NCI-H1694 (cell line): ENCODE measurements at regions not wholly inside any gene's neighbourhood (a gene's known extent, or its start where the extent isn't known, plus 50 kb on each side); places are given as distances from the start of the nearest gene placed in this dataset.
"Not testable (repeated sequence)": the region's sequence is repeated elsewhere in the genome, so short reads cannot be mapped to it uniquely, and the experiment has no call there.

Experiments
- DNase-seq: peaks from one replicate; lab custom pipeline; 2025; lab: John Stamatoyannopoulos, UW

DNA sequence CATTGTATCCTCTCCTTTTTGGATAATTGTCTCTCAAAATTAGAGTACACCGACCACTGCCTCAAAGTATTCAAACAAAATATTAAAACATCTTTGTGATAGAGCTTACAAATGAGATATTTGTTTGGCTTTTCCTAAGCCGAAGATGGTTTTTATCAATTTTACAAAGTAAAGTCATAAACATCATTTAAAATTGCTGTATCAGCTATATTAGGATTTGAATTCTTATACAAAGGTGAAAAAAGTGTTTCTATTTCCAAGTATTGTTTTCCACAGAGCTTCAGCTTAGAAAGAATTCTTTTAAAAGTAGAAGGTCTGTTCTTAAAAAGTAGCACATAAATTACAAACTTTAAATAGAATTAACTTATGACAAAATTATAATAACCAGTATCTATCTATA lies 116.6 kb upstream of the IFNE start:
- no peak for DNase-seq

DNA sequence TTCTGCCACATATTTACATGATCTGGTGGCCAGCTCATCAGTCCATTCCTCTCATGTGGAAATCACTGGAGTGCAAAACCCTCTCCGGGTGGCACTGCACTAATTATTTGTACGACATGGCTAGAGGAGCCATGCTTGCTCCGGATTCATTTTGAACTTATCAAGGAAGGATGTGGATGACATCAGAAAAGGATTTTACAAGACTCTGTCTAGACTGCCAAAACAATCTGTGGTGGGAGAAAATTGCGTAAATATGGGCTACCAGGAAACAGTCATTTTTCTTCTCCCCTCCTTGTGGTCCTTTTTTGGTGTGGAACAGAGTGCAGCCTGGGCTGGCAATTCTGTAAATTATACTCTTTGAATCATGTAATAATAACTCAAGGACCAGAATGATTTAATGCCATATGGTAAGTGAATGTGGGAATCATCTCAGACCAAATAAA lies 123.4 kb upstream of the IFNE start:
- DNase-seq, result no peak

DNA sequence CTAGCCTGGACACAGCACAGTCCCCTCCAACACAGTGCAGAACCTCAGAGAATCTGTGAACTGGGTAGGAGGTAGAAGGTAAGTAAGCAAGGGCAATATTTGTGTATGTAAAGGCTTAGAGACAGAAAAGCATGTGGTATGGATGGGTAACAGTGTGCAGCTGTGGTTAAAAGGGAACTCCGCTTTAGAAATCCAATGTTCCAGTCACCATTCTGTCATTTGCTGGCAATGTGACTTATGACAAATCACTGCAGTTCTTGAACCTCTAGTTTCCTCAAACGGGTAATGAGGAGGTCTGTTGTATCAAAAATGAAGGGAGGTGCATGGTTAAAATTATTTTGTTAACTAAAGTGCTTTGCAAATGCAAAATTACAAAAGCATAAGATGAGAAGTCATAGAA lies 125.5 kb upstream of the IFNE start:
- DNase-seq, result no peak

DNA sequence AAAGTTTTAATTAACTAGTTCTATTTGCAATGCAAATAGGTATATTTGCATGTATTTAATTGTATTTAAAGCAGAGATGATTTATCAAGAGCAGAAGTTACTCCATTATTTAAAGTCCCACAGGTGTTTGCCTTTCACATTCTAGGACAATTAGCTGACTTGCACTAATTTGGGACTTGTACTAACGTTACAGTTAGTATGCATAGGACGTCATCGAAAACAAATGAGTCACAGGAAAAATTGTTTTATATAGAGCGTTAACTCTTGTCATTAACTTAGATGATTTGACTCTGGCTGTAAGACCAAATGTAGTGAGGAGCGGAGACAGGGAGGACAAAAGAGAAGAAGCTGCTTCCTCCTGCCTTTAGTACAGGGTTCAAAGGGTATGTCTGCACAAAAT lies 126.1 kb upstream of the IFNE start:
- no peak for DNase-seq

DNA sequence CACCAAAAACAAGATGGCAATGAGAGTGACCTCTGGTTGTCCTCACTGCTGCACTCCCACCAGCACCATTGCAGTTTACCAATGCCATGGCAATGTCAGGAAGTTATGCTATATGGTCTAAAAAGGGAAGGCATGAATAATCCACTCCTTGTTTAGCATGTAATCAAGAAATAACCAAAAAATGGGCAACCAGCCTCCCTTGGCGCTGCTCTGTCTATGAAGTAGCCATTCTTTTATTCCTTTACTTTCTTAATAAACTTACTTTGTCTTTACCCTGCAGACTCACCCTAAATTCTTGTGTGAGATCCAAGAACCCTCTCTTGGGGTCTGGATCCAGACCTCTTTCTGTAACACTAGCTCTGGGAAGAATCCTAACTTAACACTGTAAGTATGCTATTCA lies 127.4 kb upstream of the IFNE start:
- no peak for DNase-seq

DNA sequence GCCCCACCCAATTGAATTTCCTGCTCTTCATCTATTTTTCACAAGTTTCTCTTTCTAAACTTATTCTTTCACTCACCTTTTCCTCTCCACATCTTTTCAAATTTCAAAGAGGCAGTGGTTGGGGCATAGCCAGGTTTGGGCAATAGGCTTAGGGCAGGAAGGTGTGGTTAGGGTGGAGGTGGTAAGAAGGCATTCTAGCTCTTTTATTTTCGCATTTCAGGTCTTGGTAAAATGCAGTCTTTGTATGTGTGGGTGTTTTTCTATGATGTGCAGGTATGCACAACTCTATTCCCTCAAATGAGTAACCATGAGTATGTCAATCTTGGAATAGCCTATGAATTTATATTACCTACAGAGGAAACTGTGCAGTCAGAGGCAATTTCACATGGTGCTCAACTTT lies 129.8 kb upstream of the IFNE start:
- no peak for DNase-seq

DNA sequence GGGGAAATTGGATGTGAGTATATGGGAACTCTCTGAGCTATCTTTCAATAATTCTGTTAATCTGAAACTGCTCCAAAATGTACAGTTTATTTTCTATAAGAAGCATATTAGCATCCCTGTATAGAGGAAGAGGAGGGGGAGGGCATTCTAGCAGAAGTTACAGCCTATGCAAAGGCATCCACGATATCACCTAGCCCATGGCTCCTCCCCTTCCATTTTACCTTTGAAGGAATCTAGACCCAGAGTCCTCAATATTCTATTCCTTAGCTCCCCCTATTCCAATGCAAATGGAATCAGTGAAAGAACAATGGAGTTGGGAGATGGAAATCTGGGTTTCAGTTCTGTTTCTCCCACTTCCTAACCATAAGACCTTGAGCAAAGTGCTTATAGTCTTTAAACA lies 132.9 kb upstream of the IFNE start:
- no peak for DNase-seq

DNA sequence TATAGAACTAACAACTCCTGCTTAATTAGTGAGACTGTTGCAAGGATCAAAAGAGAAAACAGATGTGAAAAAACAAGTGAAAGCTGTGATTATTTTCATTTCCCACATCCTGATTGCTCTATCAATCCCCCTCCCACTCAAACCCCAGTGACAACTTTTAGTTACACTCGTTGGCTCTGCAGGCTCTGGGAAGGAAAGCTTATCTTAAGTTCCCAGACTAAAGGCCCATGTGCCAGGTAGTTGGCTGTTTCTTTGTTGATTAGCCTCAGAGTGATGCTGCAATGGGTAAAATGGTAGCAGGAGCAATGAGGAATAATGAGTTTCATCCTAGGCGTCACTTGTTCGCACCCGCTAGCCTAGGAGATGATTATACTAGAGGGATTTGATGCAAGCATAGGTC lies 133.3 kb upstream of the IFNE start:
- no peak for DNase-seq

DNA sequence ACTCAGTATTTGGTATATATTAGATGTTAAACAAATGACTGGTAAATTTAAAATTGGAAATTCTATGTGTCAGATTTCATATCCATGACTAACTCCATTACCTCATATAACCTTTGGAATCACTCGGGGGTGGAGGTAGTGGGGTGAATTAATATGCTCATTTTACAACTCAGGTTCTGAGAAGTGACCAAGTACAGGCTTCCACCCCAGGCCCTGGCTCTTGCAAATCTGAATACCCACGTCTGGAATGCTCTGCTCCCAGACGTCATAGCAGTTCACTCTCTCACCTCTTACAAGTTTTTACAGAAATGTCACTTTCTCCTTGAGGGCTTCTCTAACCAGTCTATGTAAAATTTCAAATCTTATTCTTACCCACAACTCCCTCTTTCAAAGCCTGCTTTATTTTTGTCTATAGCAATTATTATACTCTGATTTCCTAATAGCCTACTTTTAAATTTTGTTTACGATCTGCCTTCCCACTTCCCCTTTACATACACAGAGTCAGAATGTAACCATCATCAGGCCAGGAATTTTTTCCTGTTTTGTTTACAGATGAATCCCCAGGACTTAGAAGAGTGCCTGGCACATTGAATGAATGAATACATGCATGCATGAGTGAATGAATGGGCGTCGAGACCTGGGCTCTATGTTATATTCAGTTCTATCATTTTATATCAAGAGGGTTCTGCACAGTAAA lies 134.1 kb upstream of the IFNE start:
- DNase-seq, result no peak

DNA sequence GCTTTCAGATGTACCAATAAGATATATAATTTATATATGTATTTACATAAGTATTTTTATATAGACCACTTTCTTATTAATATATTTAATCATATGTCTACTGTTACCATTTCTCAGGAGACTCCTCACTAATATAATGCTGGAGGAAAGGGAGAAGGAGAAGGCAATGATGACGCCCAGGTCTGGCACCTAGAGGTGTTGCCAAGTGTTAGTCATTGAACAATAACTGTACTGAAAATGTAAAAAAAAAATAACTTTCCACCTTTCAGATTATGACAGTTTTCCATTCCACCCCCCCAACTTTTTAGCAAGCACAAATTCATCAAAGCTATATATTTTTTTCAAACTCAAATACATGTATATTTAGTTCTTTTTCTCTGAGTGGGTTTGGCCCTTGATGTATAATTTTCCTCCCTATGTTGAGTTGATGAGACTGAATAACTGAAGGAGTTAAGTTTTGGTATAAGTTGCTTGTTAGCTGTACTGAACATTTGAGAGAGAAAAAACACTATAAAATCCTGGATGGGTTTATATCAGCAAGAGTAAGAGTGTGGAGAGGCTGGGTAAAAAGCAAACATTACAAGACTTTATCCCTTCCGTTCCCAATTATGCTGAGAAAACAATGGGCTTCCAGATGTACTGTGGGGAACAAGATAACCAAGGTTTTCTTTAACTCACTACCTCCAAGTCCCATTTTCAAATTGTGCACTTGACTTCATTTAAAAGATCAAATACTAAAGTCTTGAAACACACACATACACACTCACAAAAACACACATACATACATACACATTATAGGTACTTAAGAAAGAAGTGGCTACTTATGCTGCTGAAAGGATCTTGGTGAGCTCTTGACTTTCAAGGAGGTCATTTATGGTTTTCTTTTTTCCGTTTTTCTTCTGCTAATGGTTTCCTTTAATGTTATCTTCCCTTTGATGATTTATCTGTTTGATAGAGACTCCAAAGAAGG lies 142.8 kb upstream of the IFNE start:
- DNase-seq, result no peak

DNA sequence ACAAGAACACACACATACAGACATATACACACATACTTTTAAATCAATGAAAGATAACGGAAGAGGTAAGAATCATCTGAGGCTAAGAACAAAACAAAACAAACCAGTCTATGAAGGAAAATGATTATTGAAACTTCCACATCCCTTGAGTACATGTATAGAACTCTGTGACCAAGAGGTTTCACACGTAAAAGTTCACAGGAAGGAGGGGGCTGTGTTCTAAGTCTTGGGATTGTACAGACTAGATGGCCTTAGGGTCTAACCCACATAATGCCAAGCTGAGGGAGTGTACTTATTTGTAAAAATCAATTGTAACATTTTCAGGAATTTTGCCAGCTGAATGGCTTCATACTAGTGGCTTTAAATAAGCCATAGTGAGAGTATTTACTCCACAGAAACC lies 144.4 kb upstream of the IFNE start:
- DNase-seq, result no peak

DNA sequence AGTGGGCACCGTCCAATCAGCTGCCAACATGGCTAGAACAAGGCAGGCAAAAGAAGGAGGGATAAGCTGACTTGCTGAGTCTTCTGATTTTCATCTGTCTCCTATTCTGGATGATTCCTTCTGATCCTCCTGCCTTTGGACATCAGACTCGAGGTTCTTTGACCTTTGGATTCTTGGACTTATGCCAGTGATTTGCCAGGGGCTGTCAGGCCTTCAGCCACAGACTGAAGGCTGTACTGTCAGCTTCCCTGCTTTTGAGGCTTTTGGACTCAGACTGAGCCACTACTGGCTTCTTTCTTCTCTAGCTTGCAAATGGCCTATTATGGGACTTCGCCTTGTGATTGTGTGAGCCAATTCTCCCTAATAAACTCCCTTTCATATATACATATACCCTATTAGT lies 146.8 kb upstream of the IFNE start:
- DNase-seq, result not testable (repeated sequence)

DNA sequence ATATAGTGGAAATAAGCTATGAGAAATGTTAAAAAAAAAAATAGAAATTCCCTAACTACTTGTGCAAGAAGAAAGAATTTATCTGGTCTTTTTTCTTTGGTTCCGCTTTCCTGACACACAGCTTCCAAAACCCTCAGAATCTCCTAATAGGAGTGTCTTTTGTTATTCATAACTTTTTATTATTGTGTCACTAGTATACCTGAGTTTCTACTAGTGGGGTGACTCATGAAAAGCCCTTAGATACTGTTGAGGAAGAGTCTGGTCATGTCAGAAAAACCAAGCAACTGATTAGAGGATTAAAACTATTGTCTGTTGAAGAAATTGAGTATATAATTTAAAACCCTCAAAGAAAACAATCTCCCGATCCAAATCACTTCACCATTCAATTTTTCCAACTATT lies 152.8 kb upstream of the IFNE start:
- no peak for DNase-seq

DNA sequence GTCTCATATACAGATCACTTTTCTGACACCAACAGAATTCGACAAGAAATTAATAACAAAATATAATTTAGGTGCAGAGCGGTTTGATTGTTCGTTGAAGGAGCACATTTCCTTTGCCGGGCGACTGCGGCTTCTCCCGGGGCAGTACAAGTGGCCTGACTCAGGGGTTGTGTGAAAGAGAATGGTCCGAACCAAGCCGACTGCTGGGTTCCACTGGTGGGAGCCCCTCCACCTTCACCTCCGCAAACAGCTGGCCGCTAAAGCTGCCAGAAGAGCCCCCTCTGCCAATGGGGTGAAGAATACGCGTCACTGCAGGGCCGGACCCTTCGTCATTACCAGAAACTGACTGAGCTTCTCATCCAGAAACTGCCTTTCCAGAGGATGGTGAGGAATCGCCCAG lies 156.0 kb upstream of the IFNE start:
- no peak for DNase-seq

DNA sequence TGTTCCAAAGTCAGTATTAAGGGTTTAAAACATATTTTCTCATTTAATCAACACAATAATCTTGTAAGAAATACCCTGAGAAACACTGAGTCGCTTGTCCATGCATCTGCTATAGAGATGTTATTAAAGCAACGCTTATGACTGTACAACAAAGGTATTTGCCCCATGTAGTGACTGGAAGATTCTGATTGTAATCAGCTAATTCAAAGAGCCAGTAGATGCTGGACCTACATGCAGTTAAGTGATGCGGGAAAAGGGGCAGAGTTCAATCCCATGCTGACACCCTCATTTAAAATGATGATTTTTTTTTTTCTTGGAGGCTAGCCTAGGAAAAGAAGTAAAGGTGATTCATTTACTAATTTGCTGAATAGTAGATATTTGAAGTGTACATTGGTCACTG lies 149.3 kb upstream of the MTAP start:
- DNase-seq, result no peak

DNA sequence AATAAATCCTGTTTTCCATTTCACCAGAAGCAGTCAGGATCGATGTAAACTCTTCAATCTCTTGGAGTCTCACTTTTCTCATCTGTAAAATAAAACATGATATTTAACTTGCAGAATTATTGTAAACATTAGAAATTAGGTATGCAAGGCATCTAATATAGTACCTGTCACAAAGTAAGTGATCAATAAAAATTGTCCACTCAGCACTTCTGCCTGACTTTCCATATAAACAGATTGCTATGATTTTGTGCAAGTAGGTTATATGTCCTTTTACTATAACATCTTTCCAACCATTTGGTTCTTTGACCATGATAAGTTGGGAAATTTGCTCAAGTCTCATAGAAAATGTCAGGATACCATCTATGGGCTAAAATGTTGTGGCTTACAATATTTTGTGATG lies 148.8 kb upstream of the MTAP start:
- DNase-seq, result no peak

DNA sequence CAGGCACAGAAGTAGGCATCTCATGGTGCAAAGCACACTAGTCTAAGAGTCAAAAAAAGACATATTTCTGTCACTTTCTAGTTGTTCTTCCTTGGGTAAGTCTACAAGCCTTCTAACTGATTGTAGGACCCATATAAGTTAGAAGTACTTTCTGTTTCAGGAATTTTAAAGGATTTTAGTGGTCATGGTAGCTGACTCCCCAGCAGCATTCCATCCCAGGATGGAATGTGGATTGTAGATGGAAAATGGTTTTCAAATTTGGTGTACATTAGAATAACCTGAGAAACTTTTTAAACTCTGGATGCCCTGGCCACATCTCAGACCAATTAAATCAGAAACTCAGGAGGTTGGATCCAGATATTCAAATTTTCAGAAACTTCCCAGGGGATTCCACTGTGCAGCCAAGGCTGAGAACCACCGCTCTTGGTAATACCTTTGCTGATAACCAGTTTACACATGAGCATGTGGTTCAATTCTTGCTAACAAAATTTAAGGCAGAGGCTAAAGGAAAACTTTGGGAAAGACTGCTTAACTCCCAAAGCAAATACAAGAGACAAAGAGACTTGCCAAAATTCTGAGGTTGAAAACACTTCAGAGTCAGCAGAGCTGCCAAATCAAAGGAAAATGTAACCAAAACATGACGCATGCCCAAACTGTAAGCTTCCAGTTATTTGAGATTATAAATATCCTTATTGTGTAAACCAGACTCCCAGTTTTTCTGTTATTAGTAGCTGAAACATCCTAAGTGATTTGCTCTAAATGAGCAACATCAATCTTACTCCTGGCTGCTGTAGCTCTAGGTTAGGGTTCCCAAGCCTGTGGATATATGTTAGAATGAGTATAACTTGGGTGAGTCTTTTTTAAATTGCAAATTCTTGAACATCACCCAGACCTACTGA lies 145.4 kb upstream of the MTAP start:
- DNase-seq, result no peak

DNA sequence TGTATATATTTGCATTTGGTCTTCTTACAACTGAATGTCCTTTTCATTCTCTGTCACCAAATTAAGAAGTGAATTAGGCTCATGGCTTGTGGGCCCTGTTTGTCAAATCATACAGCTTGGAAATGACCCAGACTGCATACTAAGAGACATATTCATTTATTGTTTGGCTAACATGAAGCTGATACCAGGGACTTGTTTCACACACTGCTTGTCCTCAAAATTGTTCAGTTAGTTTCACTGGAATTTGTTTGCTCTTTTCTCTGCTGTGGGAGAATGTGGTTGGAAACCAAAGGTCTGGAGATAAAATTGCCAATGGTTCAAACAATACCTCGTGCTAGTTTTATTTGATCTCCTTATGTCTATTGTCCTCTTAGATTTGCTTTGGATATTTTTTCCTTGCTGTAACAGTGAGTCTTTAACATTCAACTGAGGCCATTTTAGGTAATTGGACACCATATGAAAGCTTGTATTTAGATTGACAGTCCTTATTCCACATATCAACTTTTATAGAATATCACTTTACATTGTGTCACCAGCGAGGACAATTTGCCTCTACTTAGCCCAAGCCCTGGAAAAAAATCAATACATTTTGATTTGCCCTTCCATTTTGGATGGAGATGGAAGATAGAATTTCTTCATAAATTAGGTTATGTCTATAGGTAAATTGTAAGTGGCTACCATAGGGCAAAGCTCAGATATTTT lies 144.3 kb upstream of the MTAP start:
- no peak for DNase-seq

DNA sequence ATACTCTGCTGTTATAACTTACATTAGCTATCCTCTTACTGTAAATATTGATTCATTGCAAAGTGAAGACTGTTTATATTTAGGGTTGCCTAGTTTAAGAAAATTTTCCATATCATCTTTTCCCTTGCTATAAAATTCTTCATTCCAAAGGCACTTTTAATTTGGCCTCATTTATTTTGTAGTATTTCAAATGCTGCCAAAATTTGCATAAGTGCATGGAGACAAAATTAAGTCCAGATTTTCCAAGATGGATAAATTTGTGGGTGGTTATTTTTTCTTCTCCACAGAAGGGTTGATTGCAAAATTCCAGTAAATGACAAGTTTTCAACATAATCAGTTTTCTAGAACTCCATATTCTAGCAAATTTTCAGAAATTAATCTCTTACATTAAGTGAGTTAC lies 141.5 kb upstream of the MTAP start:
- no peak for DNase-seq

DNA sequence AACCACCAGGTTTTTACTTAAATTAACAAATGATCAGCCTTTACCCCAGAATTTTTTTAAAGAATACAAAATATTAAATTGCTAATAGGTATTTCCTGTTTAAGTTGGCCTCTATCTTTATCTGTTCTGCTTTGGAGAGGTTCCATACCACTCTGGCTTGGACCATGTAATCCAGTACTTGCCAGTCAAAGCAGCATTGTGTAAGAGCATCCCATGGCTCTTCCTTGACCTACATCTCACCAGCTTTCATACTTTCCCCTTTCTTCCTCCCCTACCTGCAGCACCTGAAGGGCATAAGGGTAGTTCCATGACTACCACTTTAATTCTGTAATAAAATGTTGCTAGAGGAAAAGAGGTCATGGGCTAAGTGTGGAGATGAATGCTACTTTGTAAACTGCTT lies 140.8 kb upstream of the MTAP start:
- DNase-seq, result no peak

DNA sequence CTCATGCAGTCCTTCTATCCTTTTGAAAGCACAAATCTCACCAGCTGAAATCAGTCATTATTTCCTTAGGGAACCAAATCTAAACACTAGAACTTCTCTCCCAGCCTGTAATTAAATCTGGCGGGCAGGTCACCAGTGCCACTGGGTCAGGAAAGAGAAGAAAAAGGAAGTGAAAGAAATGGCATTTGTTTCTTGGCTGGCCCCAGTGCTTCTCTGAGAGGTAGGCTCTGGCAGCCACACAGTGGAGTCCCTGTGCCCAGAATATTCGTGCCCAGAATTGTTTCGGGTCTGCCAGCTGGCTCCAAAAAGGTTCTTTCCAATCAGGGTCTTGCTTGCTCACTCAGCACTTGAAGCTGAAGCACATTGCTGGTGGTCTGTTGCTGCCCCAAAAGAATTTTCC lies 133.9 kb upstream of the MTAP start:
- no peak for DNase-seq

DNA sequence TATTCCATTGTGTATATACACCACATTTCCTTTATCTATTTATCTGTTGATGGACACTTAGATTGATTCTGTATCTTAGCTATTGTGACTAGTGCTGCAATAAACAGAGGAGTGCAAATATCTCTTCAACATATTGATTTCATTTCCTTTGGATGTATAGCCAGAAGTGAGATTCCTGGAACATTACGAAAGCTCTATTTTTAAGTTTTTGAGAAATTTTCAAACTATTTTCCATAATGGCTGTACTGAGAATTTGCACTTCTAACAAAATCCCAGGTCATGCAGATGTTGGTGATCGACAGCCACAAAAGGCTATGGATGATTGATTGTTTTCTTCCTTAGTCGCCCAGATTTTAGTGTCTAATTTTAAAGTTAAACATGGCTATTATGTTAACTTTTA lies 132.7 kb upstream of the MTAP start:
- no peak for DNase-seq
